SK-N-SH (cell line): ENCODE measurements at regions not wholly inside any gene's neighbourhood (a gene's known extent, or its start where the extent isn't known, plus 50 kb on each side); places are given as distances from the start of the nearest gene placed in this dataset.
A peak's percentile ranks its signal among the peaks of the same experiment; 100 is the strongest.

ENCODE experiments used
- CTCF ChIA-PET: fragments of 300-600, 350-600 bp; formaldehyde crosslinking; extraction: SDS; loops from one replicate; lab custom pipeline; 2021; lab: Yijun Ruan, JAX
- POLR2A ChIA-PET: fragments of 350-600 bp; sonication (Branson Sonifier 250); formaldehyde crosslinking; extraction: SDS; loops from one replicate; lab custom pipeline; 2020; ENCODE audit warnings: antibody characterized with exemption, inconsistent platforms; lab: Yijun Ruan, JAX
- DNase-seq: peaks from one replicate; pipeline ENCODE4 v3.0.0; 2012
- H2AFZ ChIP-seq: fragments of 200-600 bp; sonication (generic); 2 replicates; pipeline ENCODE4 v1.8.1; 2016; ENCODE audit warnings: antibody characterized with exemption, mild to moderate bottlenecking, low read depth
- H3F3A ChIP-seq: fragments of 200-600 bp; sonication (generic); replicated peaks from 2 replicates; pipeline ENCODE3; 2016; ENCODE audit warnings: antibody characterized with exemption, mild to moderate bottlenecking; ENCODE audit not compliant: insufficient read depth
- H3K27ac ChIP-seq, 2 experiments: fragments of 200-500 bp in 1 of 2; fragments of 200-600 bp in 1 of 2; sonication (Bioruptor generic) in 1 of 2; sonication (generic), shearing (Covaris generic) in 1 of 2; 2 replicates each; pipeline versions ENCODE4 v1.5.1 to v1.6.1; 2014 to 2016; ENCODE audit warnings: low read depth in 2 of 2, inconsistent platforms in 1 of 2, low read length in 1 of 2, mild to moderate bottlenecking in 1 of 2, mixed read lengths in 1 of 2
- H3K27me3 ChIP-seq: fragments of 200-600 bp; sonication (generic), shearing (Covaris generic); 2 replicates; pipeline ENCODE4 v1.6.1; 2016; ENCODE audit warnings: mixed run types; ENCODE audit not compliant: insufficient read depth
- H3K36me3 ChIP-seq, 2 experiments: fragments of 200-500 bp in 1 of 2; fragments of 200-600 bp in 1 of 2; sonication (Bioruptor generic) in 1 of 2; sonication (generic) in 1 of 2; replicated peaks in 1 of 2; 2 replicates each; pipeline versions ENCODE3 to v1.5.1; 2014 to 2016; ENCODE audit warnings: low read length in 1 of 2, mild to moderate bottlenecking in 1 of 2; ENCODE audit not compliant: insufficient read depth in 2 of 2, control insufficient read depth in 1 of 2
- H3K4me1 ChIP-seq, 2 experiments: fragments of 200-500 bp in 1 of 2; fragments of 200-600 bp in 1 of 2; sonication (Bioruptor generic) in 1 of 2; sonication (generic), shearing (Covaris generic) in 1 of 2; 2 replicates each; pipeline versions ENCODE4 v1.5.1 to v1.6.1; 2014 to 2016; ENCODE audit warnings: low read depth in 1 of 2, low read length in 1 of 2, mixed run types in 1 of 2; ENCODE audit not compliant: insufficient read depth in 2 of 2, control insufficient read depth in 1 of 2
- H3K4me2 ChIP-seq: fragments of 200-600 bp; sonication (generic), shearing (Covaris generic); 2 replicates; pipeline ENCODE4 v1.6.1; 2017; ENCODE audit warnings: mixed run types
- H3K4me3 ChIP-seq, 2 experiments: fragments of 200-500 bp in 1 of 2; fragments of 200-600 bp in 1 of 2; sonication (Bioruptor generic) in 1 of 2; sonication (generic), shearing (Covaris generic) in 1 of 2; 2 replicates each; pipeline versions ENCODE4 v1.5.1 to v1.8.1; 2014 to 2016; ENCODE audit warnings: low read depth in 2 of 2, inconsistent platforms in 1 of 2, low read length in 1 of 2, mild to moderate bottlenecking in 1 of 2, mixed read lengths in 1 of 2, moderate library complexity in 1 of 2
- H3K79me2 ChIP-seq: fragments of 200-600 bp; sonication (generic); 2 replicates; pipeline ENCODE4 v1.8.1; 2017; ENCODE audit warnings: mild to moderate bottlenecking; ENCODE audit not compliant: insufficient read depth
- H3K9ac ChIP-seq: fragments of 200-600 bp; sonication (generic); 2 replicates; pipeline ENCODE4 v1.6.1; 2017; ENCODE audit warnings: mixed run types
- H3K9me2 ChIP-seq: fragments of 200-600 bp; sonication (generic); 2 replicates; pipeline ENCODE4 v1.6.1; 2017; ENCODE audit warnings: mixed run types
- H3K9me3 ChIP-seq: fragments of 200-600 bp; sonication (generic); 2 replicates; pipeline ENCODE4 v1.6.1; 2017; ENCODE audit warnings: mixed run types, mild to moderate bottlenecking, moderate library complexity
- H4K20me1 ChIP-seq: fragments of 200-600 bp; sonication (generic); 2 replicates; pipeline ENCODE4 v1.6.1; 2017; ENCODE audit warnings: mild to moderate bottlenecking, mixed run types; ENCODE audit not compliant: insufficient read depth
- CHD2 ChIP-seq: fragments of 150-350 bp; IDR thresholded peaks from 2 replicates; pipeline ENCODE4 v1.6.1; 2018; ENCODE audit warnings: low read length; ENCODE audit not compliant: partially characterized antibody
- EP300 ChIP-seq, 2 experiments: IDR thresholded peaks; 2 replicates each; pipeline versions ENCODE4 v1.4.0 to v1.6.1; 2012; ENCODE audit warnings: borderline replicate concordance in 1 of 2, low read depth in 1 of 2, low read length in 1 of 2
- FOSL2 ChIP-seq: IDR thresholded peaks from 2 replicates; pipeline ENCODE4 v1.4.0; 2012; ENCODE audit warnings: low read depth, mild to moderate bottlenecking, moderate library complexity, borderline replicate concordance
- GATA2 ChIP-seq: sonication (generic); formaldehyde crosslinking; IDR thresholded peaks from 2 replicates; pipeline ENCODE4 v1.5.0; 2020; ENCODE audit warnings: mild to moderate bottlenecking, missing genetic modification reagents
- IRF3 ChIP-seq: fragments of 150-350 bp; IDR thresholded peaks from 2 replicates; pipeline ENCODE4 v1.6.1; 2016; ENCODE audit warnings: mild to moderate bottlenecking, low read depth, low read length
- MAX ChIP-seq: IDR thresholded peaks from 2 replicates; pipeline ENCODE4 v1.4.0; 2012; ENCODE audit warnings: low read depth
- MXI1 ChIP-seq: IDR thresholded peaks from 2 replicates; pipeline ENCODE4 v1.6.1; 2012; ENCODE audit warnings: mild to moderate bottlenecking, low read depth, low read length, improper control_type of control experiment
- NFIC ChIP-seq: IDR thresholded peaks from 2 replicates; pipeline ENCODE4 v1.4.0; 2012; ENCODE audit warnings: borderline replicate concordance
- NRF1 ChIP-seq: IDR thresholded peaks from 2 replicates; pipeline ENCODE4 v1.6.1; 2012; ENCODE audit warnings: low read depth, mild to moderate bottlenecking, low read length
- POLR2AphosphoS5 ChIP-seq: IDR thresholded peaks from 2 replicates; pipeline ENCODE4 v1.6.1; 2012; ENCODE audit warnings: low read depth, low read length
- RCOR1 ChIP-seq: fragments of 150-350 bp; IDR thresholded peaks from 2 replicates; pipeline ENCODE4 v1.6.1; 2017; ENCODE audit warnings: antibody characterized with exemption, low read length
- RXRA ChIP-seq: IDR thresholded peaks from 2 replicates; pipeline ENCODE4 v1.4.0; 2012; ENCODE audit warnings: low read depth, mild to moderate bottlenecking, borderline replicate concordance
- SMC3 ChIP-seq: IDR thresholded peaks from 2 replicates; pipeline ENCODE4 v1.6.1; 2012; ENCODE audit warnings: low read depth, low read length, improper control_type of control experiment
- TAF1 ChIP-seq: IDR thresholded peaks from 2 replicates; pipeline ENCODE4 v1.6.1; 2012; ENCODE audit warnings: low read depth, mild to moderate bottlenecking, low read length, moderate library complexity, borderline replicate concordance
- TCF12 ChIP-seq: IDR thresholded peaks from 2 replicates; pipeline ENCODE4 v1.4.0; 2012
- YY1 ChIP-seq: IDR thresholded peaks from 2 replicates; pipeline ENCODE4 v1.4.0; 2012; ENCODE audit warnings: low read depth, mild to moderate bottlenecking
- WGBS: methylation state at CpG from one replicate; pipeline ENCODE4 v1.1.6; 2017; ENCODE audit warnings: low lambda C conversion rate; 5-methylcytosine and 5-hydroxymethylcytosine counted together
- TF ChIP-seq, protein P1 (sequence below): fragments of 150-350 bp; IDR thresholded peaks from 2 replicates; pipeline ENCODE4 v1.6.1; 2017; ENCODE audit warnings: antibody characterized with exemption, low read length, low read depth, borderline replicate concordance
- TF ChIP-seq, protein P2 (sequence below): IDR thresholded peaks from 2 replicates; pipeline ENCODE4; 2012
- TF ChIP-seq, protein P3 (sequence below): IDR thresholded peaks from 2 replicates; pipeline ENCODE4 v1.6.1; 2012; ENCODE audit warnings: mild to moderate bottlenecking, low read depth, low read length, moderate library complexity

GRCh38 chr13:62210951-62211350 is 795.3 kb upstream of the PCDH20 start:
- 8% methylated on average over 3 of the region's 3 CpGs for WGBS
- DNase-seq: no peak
- Histone ChIP-seq H3K9me2 (no peaks in the 10 kb centered on the region), H3F3A (no peaks in the 10 kb centered on the region), H3K4me2 (no peak overlapping the region), H2AFZ (no peak overlapping the region), H3K27me3 (no peaks in the 10 kb centered on the region), H3K36me3 (no peaks in the 10 kb centered on the region), H3K4me3 (no peak overlapping the region), H3K9ac (no peak overlapping the region), H3K9me3 (no peaks in the 10 kb centered on the region), H4K20me1 (no peaks in the 10 kb centered on the region), H3K27ac (no peak overlapping the region), H3K79me2 (no peaks in the 10 kb centered on the region), H3K4me1 (no peaks in the 10 kb centered on the region; a peak in 1 of 4 replicates)
- ChIA-PET POLR2A (no interaction called here), CTCF (interaction anchor here (1.0 to 1.2 kb wide), 2 partner anchors 10 to 14 kb away, joined by 4 read pairs; no protein-coding TSS in a partner anchor)
- TF ChIP-seq TCF12 (no peak), CHD2 (peak; percentile 35), GATA2 (peak; percentile 76), RCOR1 (no peak), RXRA (no peak), EP300 (IDR thresholded peaks at IDR 0.05; ENCODE audit: borderline replicate concordance in 1 of 2, low read depth in 1 of 2, low read length in 1 of 2) (peak in 1 of 2 experiments; percentile 66; a peak in 1 of 4 replicates), IRF3 (no peak), SMC3 (no peak), NFIC (no peak), MAX (no peak), YY1 (no peak)
- TF ChIP-seq, protein P1, sequence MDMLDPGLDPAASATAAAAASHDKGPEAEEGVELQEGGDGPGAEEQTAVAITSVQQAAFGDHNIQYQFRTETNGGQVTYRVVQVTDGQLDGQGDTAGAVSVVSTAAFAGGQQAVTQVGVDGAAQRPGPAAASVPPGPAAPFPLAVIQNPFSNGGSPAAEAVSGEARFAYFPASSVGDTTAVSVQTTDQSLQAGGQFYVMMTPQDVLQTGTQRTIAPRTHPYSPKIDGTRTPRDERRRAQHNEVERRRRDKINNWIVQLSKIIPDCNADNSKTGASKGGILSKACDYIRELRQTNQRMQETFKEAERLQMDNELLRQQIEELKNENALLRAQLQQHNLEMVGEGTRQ: no peak

GRCh38 chr13:62209529-62209928 is 793.9 kb upstream of the PCDH20 start:
- Histone ChIP-seq H3K9me3 (no peaks in the 10 kb centered on the region), H3K27me3 (no peaks in the 10 kb centered on the region), H3K36me3 (no peaks in the 10 kb centered on the region), H3K4me3 (no peak overlapping the region), H3F3A (no peaks in the 10 kb centered on the region), H3K79me2 (no peaks in the 10 kb centered on the region), H3K9ac (no peak overlapping the region), H3K27ac (no peak overlapping the region), H3K4me1 (no peaks in the 10 kb centered on the region; a peak in 1 of 4 replicates), H2AFZ (no peak overlapping the region), H4K20me1 (no peaks in the 10 kb centered on the region), H3K4me2 (no peak overlapping the region), H3K9me2 (no peaks in the 10 kb centered on the region)
- 54% methylated on average over 10 of the region's 10 CpGs for WGBS
- DNase-seq: no peak
- CTCF ChIA-PET: no interaction called here
- POLR2A ChIA-PET: no interaction called here
- no peak for TF ChIP-seq POLR2AphosphoS5
- TF ChIP-seq NFIC: no peak
- TF ChIP-seq TAF1: no peak
- TF ChIP-seq, protein P2, sequence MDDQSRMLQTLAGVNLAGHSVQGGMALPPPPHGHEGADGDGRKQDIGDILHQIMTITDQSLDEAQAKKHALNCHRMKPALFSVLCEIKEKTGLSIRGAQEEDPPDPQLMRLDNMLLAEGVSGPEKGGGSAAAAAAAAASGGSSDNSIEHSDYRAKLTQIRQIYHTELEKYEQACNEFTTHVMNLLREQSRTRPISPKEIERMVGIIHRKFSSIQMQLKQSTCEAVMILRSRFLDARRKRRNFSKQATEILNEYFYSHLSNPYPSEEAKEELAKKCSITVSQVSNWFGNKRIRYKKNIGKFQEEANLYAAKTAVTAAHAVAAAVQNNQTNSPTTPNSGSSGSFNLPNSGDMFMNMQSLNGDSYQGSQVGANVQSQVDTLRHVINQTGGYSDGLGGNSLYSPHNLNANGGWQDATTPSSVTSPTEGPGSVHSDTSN: no peak
- no peak for TF ChIP-seq RXRA
- no peak for TF ChIP-seq NRF1
- TF ChIP-seq, protein P3, sequence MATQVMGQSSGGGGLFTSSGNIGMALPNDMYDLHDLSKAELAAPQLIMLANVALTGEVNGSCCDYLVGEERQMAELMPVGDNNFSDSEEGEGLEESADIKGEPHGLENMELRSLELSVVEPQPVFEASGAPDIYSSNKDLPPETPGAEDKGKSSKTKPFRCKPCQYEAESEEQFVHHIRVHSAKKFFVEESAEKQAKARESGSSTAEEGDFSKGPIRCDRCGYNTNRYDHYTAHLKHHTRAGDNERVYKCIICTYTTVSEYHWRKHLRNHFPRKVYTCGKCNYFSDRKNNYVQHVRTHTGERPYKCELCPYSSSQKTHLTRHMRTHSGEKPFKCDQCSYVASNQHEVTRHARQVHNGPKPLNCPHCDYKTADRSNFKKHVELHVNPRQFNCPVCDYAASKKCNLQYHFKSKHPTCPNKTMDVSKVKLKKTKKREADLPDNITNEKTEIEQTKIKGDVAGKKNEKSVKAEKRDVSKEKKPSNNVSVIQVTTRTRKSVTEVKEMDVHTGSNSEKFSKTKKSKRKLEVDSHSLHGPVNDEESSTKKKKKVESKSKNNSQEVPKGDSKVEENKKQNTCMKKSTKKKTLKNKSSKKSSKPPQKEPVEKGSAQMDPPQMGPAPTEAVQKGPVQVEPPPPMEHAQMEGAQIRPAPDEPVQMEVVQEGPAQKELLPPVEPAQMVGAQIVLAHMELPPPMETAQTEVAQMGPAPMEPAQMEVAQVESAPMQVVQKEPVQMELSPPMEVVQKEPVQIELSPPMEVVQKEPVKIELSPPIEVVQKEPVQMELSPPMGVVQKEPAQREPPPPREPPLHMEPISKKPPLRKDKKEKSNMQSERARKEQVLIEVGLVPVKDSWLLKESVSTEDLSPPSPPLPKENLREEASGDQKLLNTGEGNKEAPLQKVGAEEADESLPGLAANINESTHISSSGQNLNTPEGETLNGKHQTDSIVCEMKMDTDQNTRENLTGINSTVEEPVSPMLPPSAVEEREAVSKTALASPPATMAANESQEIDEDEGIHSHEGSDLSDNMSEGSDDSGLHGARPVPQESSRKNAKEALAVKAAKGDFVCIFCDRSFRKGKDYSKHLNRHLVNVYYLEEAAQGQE: no peak
- TF ChIP-seq MXI1: no peak
- no peak for TF ChIP-seq FOSL2
